ENCODE measurements at regions not wholly inside any gene's neighbourhood (a gene's known extent, or its start where the extent isn't known, plus 50 kb on each side); places are given as distances from the start of the nearest gene placed in this dataset.
"Not testable (repeated sequence)": the region's sequence is repeated elsewhere in the genome, so short reads cannot be mapped to it uniquely, and the experiment has no call there.

- H2AFZ ChIP-seq (ENCODE audit: control insufficient read depth, low read length) = no peak overlapping the region
- H3K27ac ChIP-seq (ENCODE audit: control insufficient read depth, insufficient read depth, low read length) = no peak overlapping the region
Measured at GRCh38 chr17:64723781-64724180, 61.7 kb upstream of the SMURF2 start.

GRCh38 chr17:64721556-64721955 is 59.4 kb upstream of the SMURF2 start:
- H4K20me1 ChIP-seq (ENCODE audit: control insufficient read depth, extremely low read depth, insufficient read depth, low read length); H3K4me2 ChIP-seq (ENCODE audit: control insufficient read depth, extremely low read depth, insufficient read depth, low read depth, low read length); H3K4me1 ChIP-seq (ENCODE audit: control insufficient read depth, extremely low read depth, insufficient read depth, low read length); H3K4me3 ChIP-seq (ENCODE audit: control insufficient read depth in 2 of 3, extremely low read depth in 1 of 3, insufficient read depth in 2 of 3, low read depth in 1 of 3, low read length in 3 of 3); H3K79me2 ChIP-seq (ENCODE audit: control insufficient read depth, insufficient read depth, low read length); H3K9me1 ChIP-seq (ENCODE audit: control insufficient read depth, extremely low read depth, insufficient read depth, low read length); H2AFZ ChIP-seq (ENCODE audit: control insufficient read depth, low read length); dilution Hi-C loops (cut with MboI; ENCODE audit: extremely low pct_ligation_motif_present, low sequenced_read_pairs); H3K27me3 ChIP-seq (ENCODE audit: control insufficient read depth, extremely low read depth, insufficient read depth, low read length); H3K27ac ChIP-seq (ENCODE audit: control insufficient read depth, insufficient read depth, low read length); DNase-seq (ENCODE audit: low read depth, low spot score); H3K36me3 ChIP-seq (ENCODE audit: control insufficient read depth in 2 of 2, extremely low read depth in 1 of 2, insufficient read depth in 2 of 2, low read length in 2 of 2); FAIRE-seq; H3K9ac ChIP-seq (ENCODE audit: control insufficient read depth, extremely low read depth, insufficient read depth, low read length); H3K9me3 ChIP-seq (ENCODE audit: control insufficient read depth, low read depth, low read length): not testable (repeated sequence)

More at GRCh38 chr17:64723781-64724180, 61.7 kb upstream of the SMURF2 start:
- H3K27me3 ChIP-seq (ENCODE audit: control insufficient read depth, extremely low read depth, insufficient read depth, low read length) = no peaks in the 10 kb centered on the region
- no peaks in the 10 kb centered on the region for H4K20me1 ChIP-seq (ENCODE audit: control insufficient read depth, extremely low read depth, insufficient read depth, low read length)
- no peaks in the 10 kb centered on the region for H3K4me1 ChIP-seq (ENCODE audit: control insufficient read depth, extremely low read depth, insufficient read depth, low read length)
- no peak overlapping the region for H3K4me3 ChIP-seq (ENCODE audit: control insufficient read depth in 2 of 3, extremely low read depth in 1 of 3, insufficient read depth in 2 of 3, low read depth in 1 of 3, low read length in 3 of 3)
- H3K4me2 ChIP-seq (ENCODE audit: control insufficient read depth, extremely low read depth, insufficient read depth, low read depth, low read length) = no peak overlapping the region
- no peaks in the 10 kb centered on the region for H3K79me2 ChIP-seq (ENCODE audit: control insufficient read depth, insufficient read depth, low read length)
- TF ChIP-seq CTCF (optimal IDR thresholded peaks at IDR 0.05 in 1 of 3, IDR thresholded peaks at IDR 0.05 in 1 of 3, conservative IDR thresholded peaks at IDR 0.05 in 1 of 3; ENCODE audit: extremely low read depth in 1 of 3, insufficient read depth in 2 of 3, low read length in 3 of 3) = no peak
- TF ChIP-seq EZH2 (IDR thresholded peaks at IDR 0.05; ENCODE audit: low read length) = no peak
- no peak overlapping the region for H3K9ac ChIP-seq (ENCODE audit: control insufficient read depth, extremely low read depth, insufficient read depth, low read length)
- no peak for FAIRE-seq
- dilution Hi-C loops (cut with MboI; ENCODE audit: extremely low pct_ligation_motif_present, low sequenced_read_pairs) = no loop called here
- H3K9me3 ChIP-seq (ENCODE audit: control insufficient read depth, low read depth, low read length) = no peaks in the 10 kb centered on the region
- DNase-seq (ENCODE audit: low read depth, low spot score) = no peak
- H3K9me1 ChIP-seq (ENCODE audit: control insufficient read depth, extremely low read depth, insufficient read depth, low read length) = no peaks in the 10 kb centered on the region
- H3K36me3 ChIP-seq (ENCODE audit: control insufficient read depth in 2 of 2, extremely low read depth in 1 of 2, insufficient read depth in 2 of 2, low read length in 2 of 2) = no peaks in the 10 kb centered on the region

GRCh38 chr17:64720253-64720652 is 58.1 kb upstream of the SMURF2 start:
- H3K27ac ChIP-seq (ENCODE audit: control insufficient read depth, insufficient read depth, low read length); H4K20me1 ChIP-seq (ENCODE audit: control insufficient read depth, extremely low read depth, insufficient read depth, low read length); DNase-seq (ENCODE audit: low read depth, low spot score); H3K27me3 ChIP-seq (ENCODE audit: control insufficient read depth, extremely low read depth, insufficient read depth, low read length); H3K79me2 ChIP-seq (ENCODE audit: control insufficient read depth, insufficient read depth, low read length); H2AFZ ChIP-seq (ENCODE audit: control insufficient read depth, low read length); H3K4me2 ChIP-seq (ENCODE audit: control insufficient read depth, extremely low read depth, insufficient read depth, low read depth, low read length); dilution Hi-C loops (cut with MboI; ENCODE audit: extremely low pct_ligation_motif_present, low sequenced_read_pairs); FAIRE-seq; H3K9ac ChIP-seq (ENCODE audit: control insufficient read depth, extremely low read depth, insufficient read depth, low read length); H3K4me3 ChIP-seq (ENCODE audit: control insufficient read depth in 2 of 3, extremely low read depth in 1 of 3, insufficient read depth in 2 of 3, low read depth in 1 of 3, low read length in 3 of 3); H3K9me3 ChIP-seq (ENCODE audit: control insufficient read depth, low read depth, low read length); H3K4me1 ChIP-seq (ENCODE audit: control insufficient read depth, extremely low read depth, insufficient read depth, low read length); H3K36me3 ChIP-seq (ENCODE audit: control insufficient read depth in 2 of 2, extremely low read depth in 1 of 2, insufficient read depth in 2 of 2, low read length in 2 of 2); H3K9me1 ChIP-seq (ENCODE audit: control insufficient read depth, extremely low read depth, insufficient read depth, low read length): not testable (repeated sequence)

GRCh38 chr17:64719517-64719916 is 57.4 kb upstream of the SMURF2 start:
- H2AFZ ChIP-seq (ENCODE audit: control insufficient read depth, low read length); H3K27me3 ChIP-seq (ENCODE audit: control insufficient read depth, extremely low read depth, insufficient read depth, low read length); H3K9me3 ChIP-seq (ENCODE audit: control insufficient read depth, low read depth, low read length); H3K27ac ChIP-seq (ENCODE audit: control insufficient read depth, insufficient read depth, low read length); H3K4me3 ChIP-seq (ENCODE audit: control insufficient read depth in 2 of 3, extremely low read depth in 1 of 3, insufficient read depth in 2 of 3, low read depth in 1 of 3, low read length in 3 of 3); H3K9me1 ChIP-seq (ENCODE audit: control insufficient read depth, extremely low read depth, insufficient read depth, low read length); DNase-seq (ENCODE audit: low read depth, low spot score); dilution Hi-C loops (cut with MboI; ENCODE audit: extremely low pct_ligation_motif_present, low sequenced_read_pairs); FAIRE-seq; H3K9ac ChIP-seq (ENCODE audit: control insufficient read depth, extremely low read depth, insufficient read depth, low read length); H3K4me1 ChIP-seq (ENCODE audit: control insufficient read depth, extremely low read depth, insufficient read depth, low read length); H3K36me3 ChIP-seq (ENCODE audit: control insufficient read depth in 2 of 2, extremely low read depth in 1 of 2, insufficient read depth in 2 of 2, low read length in 2 of 2); H4K20me1 ChIP-seq (ENCODE audit: control insufficient read depth, extremely low read depth, insufficient read depth, low read length); H3K4me2 ChIP-seq (ENCODE audit: control insufficient read depth, extremely low read depth, insufficient read depth, low read depth, low read length); H3K79me2 ChIP-seq (ENCODE audit: control insufficient read depth, insufficient read depth, low read length): not testable (repeated sequence)

All from keratinocyte (primary cell).